GM19438 (cell line): ENCODE measurements at regions not wholly inside any gene's neighbourhood (a gene's known extent, or its start where the extent isn't known, plus 50 kb on each side); places are given as distances from the start of the nearest gene placed in this dataset.

Experiments used
- ATAC-seq: cut with Tn5 transposase; IDR thresholded peaks from one replicate; pipeline ENCODE4 v1.9.1; 2021; ENCODE audit warnings: low read depth; ENCODE audit not compliant: unreplicated experiment

DNA sequence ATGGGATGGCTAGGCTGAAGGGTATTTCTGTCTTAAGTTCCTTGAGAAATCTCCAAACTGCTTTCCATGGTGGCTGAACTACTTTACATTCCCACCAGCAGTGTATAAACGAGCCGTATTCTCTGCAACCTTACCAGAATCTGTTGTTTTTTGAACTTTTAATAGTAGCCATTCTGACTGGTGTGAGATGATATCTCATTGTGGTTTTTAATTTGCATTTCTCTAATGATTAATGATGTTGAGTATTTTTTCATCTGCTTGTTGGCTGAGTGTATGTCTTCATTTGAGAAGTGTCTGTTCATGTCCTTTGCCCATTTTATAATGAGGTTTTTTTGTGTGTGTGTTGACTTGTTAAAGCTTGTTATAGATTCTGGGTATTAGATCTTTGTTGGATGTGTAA, 226.8 kb upstream of the IGFBP3 start:
- ATAC-seq, result no peak

DNA sequence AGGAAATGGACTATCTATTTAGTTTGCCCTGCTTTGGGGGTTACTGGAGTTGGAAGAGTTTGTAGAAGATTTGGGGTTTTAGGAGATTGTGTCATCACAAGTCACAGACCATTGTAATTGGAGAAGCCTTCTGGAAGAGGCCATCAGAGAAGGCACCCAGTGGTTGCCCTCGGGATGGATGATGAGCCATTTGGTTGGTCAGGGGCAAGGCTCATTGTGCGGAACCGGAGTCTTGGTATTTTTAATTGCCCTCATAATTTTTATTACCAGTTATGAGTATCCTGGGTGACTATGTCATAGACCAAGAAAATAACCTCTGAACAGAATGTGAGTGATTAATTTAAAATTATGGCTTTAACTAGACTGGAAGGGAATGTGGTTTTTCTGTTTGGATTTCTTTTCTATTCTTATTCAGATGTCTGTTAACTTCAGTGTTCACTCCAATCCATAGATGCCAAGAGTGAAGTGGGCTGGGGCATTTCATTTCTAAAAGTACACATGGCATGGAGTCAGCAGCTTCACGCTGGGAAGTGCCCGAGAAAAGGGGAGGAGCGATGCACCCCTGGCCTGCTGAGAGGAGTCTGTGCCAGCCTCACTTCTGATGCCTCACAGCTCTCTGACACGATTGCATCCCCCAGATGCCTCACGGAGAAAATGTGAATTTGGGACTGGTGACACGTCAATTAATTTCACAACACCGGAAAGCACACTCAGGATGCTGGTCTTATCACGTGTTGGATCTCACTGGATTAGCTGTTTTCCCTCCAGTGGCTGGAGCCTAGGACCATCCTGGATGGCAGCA, 225.6 kb upstream of the IGFBP3 start:
- ATAC-seq, result no peak

GRCh38 chr7:46145412-46145811, 224.3 kb upstream of the IGFBP3 start:
- no peak for ATAC-seq

DNA sequence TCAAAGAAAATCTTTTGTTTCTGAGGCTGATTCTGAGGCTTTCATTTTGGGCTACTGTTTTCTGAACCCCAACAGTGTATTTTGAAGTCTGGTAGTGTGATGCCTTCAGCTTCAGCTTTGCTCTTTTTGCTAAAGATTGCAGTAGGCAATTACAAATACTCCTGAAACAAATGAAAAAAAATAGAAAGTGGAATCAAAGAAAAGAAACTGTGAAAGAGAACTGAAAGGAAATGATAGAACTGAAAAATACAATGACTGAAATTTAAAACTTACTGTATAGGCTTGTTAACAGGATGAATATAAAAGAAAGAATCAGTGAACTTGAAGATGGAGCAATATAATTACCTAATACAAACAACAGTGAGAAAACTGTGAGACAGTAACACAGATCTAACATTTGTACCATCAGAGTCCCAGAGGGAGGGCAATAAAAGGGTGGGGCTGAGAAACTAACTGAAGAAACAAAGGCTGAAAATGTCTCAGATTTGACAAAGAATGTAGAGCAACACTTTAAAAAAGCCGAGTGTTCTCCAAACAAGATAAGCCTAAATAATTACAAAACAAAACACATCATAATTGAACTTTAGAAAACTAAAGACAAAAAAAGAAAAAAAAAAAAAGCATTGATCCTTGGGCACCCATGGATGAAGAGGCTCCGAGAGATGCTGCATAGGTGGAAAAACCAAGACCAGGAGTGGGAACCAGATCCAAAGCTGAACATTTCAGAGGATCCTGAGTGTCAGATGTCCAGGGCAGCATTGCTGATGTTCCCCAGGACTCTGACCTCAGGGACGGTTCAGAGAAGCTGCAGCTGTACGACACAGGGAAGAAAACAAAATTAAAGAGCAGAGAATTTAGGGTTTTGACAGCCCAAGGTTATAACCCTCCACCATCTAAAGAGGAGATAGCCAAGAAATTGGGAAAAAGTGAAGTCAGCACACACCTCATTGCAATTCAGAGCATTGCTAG, 223.2 kb upstream of the IGFBP3 start:
- ATAC-seq, result no peak

DNA sequence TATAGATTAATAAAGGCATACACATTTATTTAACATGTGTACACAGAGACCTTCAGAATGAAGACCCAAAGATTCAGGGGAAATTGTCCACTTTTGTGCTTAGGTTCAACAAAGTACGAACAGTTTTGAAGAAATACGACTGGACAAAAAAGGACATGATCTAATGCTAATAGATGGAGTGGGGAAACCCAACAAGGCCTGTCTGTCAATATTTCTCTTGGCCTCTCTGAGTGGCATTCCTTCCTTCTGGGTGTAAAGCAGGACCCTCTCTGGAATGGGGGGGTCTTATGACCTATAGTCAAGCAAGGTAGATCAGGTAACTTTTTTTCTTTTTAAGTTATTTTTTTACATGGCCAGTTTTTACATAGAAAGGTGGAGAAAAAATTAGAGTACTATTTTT, 222.3 kb upstream of the IGFBP3 start:
- no peak for ATAC-seq

DNA sequence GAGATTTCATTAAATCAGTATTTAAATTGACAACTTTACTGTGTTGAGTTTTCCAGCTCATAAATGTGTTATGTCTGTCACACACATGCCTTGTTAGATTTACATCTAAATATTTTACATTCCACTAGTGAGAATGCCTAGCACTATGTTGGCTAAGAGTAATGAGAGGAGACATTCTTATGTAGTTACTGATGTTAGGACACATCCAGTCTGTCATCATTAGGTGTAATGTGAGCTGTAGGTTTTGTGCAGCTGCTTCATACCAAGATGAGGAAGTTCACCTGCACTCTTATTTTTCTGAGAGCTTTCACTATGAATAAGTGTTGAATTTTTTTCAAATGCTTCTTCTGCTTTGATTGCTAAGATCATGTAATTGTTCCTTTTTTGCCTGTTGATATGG, 218.0 kb upstream of the IGFBP3 start:
- no peak for ATAC-seq

DNA sequence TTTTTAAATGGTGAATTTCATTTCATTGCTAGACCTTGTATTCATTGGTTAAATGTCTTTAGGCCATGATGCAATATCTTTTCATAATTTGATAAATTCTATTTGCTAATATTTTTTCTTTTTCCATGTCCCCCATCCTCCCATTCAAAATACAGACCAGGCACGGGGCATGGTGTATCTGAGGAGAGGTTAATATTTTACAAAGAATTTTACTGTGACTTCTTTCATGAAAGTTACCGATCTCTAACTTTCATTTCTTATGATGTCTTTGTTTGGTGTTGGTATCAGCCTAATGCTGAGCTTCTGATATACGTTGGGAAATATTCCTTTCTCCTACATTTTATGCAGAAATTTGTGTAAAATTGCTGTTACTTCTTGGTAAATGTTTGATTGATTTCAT, 216.7 kb upstream of the IGFBP3 start:
- ATAC-seq, result no peak

DNA sequence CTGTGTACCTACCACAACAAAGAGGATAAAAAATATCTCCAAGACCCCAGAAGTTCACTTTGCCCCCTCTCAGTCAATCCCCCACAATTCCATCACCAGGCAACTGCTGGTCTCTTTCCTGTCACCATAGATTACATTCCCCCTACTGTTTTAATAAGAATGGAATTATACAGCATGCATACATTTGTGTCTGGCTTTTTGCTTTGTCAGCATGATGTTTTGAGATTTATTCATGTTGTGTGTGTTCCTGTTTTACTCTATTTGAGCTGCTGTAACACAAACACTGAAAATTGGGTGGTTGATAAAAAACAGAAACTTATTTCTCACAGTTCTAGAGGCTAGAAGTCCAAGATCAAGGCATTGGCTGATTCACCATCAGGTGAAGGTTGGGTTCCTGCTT, 214.5 kb upstream of the IGFBP3 start:
- no peak for ATAC-seq

- no peak for ATAC-seq
Measured at GRCh38 chr7:46134795-46135194, 213.7 kb upstream of the IGFBP3 start.

DNA sequence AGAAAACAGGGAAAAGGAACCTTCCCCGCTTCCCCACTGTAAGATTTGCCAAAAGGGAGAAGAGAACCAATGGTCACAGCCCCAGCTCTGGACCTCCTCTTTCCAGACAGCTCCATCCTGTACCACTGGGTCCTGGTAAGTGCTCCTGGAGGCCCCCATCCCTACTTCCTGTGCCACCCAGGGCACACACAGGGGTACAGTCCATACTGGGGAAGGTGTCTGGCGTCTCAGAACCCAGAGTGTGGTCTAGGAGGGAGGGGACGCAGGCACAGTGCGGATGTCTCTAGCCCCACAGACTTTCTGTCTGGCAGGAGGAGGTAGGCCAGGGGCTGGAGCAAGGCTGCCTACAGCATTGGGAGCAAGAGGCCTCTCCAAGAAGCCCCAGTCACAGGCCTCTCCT, 213.3 kb upstream of the IGFBP3 start:
- no peak for ATAC-seq

DNA sequence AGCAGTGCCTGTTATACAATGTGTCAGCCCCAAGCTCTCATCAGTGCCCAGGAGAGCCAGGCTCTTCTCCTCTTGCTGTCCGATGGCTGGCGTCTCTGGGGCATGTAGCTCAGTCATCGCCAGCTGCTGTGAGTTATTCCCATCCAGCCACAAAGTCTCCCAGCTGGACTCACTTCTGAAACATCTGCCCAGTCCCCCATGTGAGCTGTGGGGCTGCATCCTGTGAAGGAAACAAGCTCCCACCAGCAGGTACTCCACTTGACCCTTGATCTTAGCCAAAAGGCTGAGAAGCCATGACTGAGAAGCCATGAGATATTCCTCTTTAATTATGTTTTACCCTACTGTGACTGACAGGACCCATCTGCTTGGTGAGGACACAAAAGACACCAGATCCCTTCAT, 212.7 kb upstream of the IGFBP3 start:
- no peak for ATAC-seq

- ATAC-seq, result no peak
Measured at GRCh38 chr7:46133072-46133471, 212.0 kb upstream of the IGFBP3 start.

DNA sequence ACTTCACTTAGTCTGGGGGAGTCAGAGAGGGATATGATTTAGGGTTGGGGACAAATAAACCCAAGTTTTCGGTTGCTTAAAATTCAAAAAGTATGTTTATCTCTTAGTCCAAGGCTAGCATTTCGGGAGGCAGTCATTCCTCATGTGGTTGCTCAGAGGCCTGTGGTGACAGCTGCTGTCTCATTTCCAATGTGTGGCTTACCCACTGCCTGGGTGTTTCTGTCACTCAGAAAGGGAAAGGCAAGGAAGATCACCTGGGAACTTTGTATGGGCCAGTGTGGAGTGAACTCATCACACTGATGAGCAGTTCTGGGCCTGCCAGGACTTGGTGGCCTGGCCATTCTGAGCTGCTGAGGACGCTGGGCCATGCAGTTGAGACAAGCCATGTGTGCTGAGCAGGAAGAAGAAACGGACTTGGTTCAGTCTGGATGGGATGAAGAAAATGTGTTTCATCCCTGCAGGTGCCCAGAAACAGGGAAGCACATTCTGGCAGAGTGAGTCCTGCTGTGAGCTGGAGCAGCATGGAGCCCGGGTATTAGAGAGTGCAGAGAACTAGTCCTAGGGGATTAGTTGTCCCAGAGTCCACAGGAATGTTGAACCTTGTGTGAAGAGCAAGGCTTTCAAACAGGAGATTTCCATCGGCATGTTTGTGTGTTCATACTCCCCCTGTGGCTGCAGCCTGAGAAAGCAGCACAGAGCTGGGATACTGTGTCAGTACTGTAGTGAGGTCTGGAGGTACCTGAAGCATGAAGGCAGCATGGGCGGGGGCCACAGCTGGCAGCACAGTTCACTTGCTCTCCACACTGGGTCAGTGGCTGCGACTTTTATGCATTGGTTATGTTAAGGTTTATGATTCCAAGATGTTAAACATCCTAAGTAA, 211.1 kb upstream of the IGFBP3 start:
- ATAC-seq, result no peak

DNA sequence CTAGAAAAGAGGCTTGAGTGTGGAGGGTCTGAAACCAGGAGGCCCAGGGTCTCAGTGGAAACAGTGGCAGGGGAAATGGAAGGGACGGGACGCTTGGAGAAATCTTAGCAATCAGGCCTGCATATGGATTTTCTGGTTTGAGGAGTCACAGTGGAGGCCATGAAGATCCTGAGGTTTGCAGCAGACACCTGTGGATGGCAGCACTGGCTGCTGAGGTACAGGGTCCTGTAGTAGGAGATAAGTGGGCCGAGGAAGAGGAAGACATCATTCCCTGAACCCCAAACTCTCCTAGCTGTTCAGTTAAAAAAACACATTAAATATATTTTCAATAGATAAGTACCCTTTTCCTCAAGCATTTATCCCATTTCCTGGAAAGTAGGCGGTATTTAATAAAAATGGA, 208.8 kb upstream of the IGFBP3 start:
- no peak for ATAC-seq

- ATAC-seq, result no peak
Measured at GRCh38 chr7:46127814-46128213, 206.7 kb upstream of the IGFBP3 start.

DNA sequence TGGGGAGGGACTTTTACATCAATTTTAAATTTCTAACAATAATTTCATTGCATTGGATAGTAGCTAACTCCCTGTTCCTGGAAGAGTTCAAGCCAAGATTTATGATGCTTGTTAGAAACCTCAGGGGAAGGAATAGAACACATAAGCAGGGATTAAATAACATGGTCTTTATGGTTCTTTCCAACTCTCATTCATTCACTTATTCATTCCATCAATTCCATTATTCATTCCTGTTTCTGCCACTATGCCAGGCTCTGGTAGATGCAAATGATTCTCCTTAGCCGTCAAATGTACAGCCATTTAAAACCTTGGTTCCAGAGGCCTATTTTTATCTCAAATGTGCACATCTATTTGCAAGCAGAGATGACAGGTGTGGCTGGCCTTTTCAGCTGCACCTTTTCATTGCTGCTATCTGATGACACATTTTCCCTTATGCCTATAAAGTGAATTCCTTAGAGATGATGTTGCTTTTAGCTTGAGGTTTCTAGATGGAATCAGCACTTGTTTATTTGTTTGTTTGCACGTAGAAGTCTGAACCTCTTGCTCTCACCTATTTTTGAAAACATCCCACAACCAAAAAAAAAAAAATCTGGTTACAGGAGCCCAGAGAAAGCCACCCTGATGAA, 205.7 kb upstream of the IGFBP3 start:
- no peak for ATAC-seq

GRCh38 chr7:46123756-46124343, 202.8 kb upstream of the IGFBP3 start:
- no peak for ATAC-seq

DNA sequence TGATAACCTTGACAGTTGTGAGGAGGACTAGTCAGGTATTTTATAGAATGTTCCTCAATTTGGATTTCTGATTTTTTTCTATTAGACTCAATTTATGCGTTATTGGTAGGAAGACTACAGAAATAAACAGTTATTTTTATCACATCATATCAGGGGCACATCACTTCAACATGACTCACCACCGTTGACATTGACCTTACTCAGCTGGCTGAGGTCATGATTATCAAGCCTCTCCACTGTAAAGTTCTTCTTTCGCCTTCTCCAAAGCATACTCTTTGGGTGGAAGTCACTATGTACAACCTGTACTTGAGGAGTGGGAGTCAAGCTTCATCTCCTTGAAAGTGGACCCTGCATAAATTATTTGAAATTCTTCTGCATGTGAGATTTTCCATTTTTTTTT, 194.3 kb upstream of the IGFBP3 start:
- no peak for ATAC-seq

- no peak for ATAC-seq
Measured at GRCh38 chr7:46109437-46109836, 188.4 kb upstream of the IGFBP3 start.

GRCh38 chr7:46108272-46108671, 187.2 kb upstream of the IGFBP3 start:
- no peak for ATAC-seq
